Cardiac fibroblast (primary cell): ENCODE measurements at regions not wholly inside any gene's neighbourhood (a gene's known extent, or its start where the extent isn't known, plus 50 kb on each side); places are given as distances from the start of the nearest gene placed in this dataset.

ENCODE experiments used
- DNase-seq, 2 donors: peaks; one replicate each; pipeline versions ENCODE4 v3.0.0 to v3.0.0-alpha.2; 2010; ENCODE audit warnings: low read depth in 2 of 2
- H3K4me3 ChIP-seq, 2 donors: replicated peaks in 1 of 2; 1 replicate in 1 of 2; 2 replicates in 1 of 2; pipeline ENCODE4 v1.5.1; 2011; ENCODE audit warnings: low read depth in 2 of 2, low read length in 2 of 2, mild to moderate bottlenecking in 2 of 2, moderate library complexity in 1 of 2
- TF ChIP-seq, protein P1 (sequence below): IDR thresholded peaks from one replicate; pipeline ENCODE4 v1.5.1; 2011; ENCODE audit warnings: low read depth, mild to moderate bottlenecking, low read length, inconsistent platforms

DNA sequence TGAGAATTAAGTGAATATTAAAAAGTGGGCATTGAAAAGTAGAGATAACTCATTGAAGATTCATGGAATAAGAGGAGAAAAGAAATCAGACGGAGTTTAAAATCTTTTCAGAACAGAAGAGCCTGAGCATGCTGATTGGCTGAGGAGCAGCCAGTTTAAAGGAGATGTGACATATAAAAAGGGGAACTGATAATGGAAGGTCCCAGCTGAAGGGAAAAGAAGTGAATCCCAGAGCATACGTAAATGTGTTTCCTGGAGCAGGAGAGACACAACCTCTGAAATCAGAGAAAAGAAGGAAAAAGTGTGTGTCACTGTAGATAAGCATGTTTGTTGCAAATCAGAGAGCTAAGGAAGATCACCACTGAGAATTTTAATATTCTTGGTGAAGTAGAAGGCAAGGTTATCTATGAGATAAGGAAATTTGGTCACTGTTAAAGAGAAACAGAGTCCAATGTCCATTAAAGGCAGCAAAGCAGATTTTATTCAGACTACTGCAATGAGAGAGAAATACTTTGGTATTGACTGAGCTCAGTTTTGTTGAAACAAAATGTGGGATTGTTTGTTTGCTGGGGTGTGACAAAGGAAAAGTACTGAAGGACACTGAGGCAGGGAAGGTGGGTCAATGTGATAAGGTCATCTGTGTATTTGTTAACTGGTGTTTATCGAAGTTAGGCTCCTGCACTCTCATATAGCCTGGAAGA is 84.6 kb upstream of the WDR72 start:
- TF ChIP-seq, protein P1, sequence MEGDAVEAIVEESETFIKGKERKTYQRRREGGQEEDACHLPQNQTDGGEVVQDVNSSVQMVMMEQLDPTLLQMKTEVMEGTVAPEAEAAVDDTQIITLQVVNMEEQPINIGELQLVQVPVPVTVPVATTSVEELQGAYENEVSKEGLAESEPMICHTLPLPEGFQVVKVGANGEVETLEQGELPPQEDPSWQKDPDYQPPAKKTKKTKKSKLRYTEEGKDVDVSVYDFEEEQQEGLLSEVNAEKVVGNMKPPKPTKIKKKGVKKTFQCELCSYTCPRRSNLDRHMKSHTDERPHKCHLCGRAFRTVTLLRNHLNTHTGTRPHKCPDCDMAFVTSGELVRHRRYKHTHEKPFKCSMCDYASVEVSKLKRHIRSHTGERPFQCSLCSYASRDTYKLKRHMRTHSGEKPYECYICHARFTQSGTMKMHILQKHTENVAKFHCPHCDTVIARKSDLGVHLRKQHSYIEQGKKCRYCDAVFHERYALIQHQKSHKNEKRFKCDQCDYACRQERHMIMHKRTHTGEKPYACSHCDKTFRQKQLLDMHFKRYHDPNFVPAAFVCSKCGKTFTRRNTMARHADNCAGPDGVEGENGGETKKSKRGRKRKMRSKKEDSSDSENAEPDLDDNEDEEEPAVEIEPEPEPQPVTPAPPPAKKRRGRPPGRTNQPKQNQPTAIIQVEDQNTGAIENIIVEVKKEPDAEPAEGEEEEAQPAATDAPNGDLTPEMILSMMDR = no peak
- H3K4me3 ChIP-seq = no peak overlapping the region
- DNase-seq = no peak

DNA sequence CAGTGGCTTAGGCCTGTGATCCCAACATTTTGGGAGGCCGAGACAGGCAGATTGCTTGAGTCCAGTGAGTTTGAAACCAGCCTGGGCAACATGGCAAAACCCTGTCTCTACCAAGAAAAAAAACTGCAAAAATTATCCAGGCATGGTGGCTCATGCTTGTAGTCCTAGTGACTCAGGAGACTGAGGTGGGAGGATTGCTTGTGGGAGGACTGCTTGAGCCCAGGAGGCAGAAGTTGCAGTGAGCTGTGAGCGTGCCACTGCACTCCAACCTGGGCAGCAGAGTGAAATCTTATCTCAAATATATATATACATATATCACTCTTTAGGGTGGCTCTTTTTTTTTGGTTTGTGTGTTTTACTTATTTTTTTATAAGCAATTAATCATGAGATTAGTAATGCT is 83.7 kb upstream of the WDR72 start:
- TF ChIP-seq, protein P1 = no peak

DNA sequence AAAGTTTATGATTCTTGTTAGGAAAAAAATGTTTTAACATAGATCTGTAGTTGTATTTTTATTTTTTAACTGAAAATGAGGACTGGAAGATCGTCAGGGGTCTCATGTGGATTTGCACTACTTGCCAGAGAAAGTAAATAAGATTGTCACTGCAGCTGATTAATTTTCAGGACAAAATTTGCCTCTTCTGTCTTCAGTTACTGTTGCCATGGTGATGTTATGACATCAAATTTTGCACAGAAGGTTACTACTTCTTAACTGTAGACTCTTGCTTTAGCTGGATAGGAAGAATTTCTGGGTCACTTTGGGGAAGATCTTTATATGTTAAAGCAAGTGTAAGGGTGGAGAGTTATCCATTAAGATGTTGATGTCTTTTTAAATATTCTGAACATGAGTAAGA is 82.2 kb upstream of the WDR72 start:
- TF ChIP-seq, protein P1 = no peak
- no peak for DNase-seq
- H3K4me3 ChIP-seq = no peak overlapping the region

More for the DNA sequence above, 83.7 kb upstream of the WDR72 start:
- H3K4me3 ChIP-seq = no peak overlapping the region
- no peak for DNase-seq

DNA sequence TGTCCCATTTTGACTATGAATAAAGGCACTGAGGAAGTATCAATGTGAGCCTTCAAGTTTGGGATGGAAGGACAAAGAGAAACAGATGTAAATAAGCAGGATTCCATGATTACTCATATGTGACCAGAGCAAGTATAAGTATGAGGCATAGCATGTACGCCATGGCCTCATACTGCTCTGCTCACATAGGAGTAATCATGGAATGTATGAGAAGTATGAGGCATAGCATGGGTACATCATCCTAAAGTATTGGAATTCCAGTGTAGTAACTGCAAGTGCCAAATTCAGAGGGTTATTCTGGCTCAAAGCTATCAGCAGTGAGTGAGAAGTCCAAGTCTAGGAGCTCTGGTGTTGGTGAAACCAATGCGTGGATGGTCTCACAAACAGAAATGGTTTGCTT is 81.2 kb upstream of the WDR72 start:
- TF ChIP-seq, protein P1 = no peak
- DNase-seq = no peak
- no peak overlapping the region for H3K4me3 ChIP-seq

DNA sequence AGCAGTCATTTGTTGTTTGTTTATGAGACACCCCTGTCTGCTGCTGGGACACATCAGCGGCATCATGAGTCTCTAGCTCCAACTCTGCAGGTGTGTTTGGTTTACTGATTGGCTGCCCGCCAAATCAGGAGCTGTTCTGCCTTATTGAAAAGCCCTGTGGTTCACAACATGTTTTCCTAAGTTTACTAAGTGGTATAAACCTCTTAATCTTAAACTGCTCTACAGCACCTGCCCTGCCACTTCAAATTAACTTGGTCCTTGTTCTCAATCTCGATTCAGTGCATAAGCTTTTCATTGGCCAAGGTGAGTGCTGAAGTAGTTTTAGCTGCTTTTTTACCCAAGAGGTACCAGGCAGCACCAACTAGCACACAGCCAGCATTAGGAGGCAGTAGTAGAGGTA is 77.8 kb upstream of the WDR72 start:
- DNase-seq = no peak

DNA sequence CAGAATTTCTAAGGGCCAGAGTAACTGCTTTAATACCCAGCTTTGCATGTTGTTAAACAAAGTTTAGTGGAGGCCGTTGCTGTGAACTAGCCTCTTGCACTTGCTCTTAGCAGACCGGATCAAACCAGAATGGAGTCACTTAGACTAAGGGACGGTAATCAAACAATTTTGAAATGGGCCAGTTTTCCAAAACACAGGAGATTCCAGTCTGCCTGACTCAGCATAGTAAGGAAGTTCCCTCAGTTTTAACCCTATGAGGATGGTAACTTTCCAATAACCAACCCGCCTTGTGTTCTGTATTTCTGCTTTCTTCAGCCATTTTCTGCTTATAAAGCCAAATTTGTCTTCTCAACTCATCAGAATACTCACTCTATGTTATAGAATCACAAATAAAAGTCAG is 77.2 kb upstream of the WDR72 start:
- H3K4me3 ChIP-seq = no peak overlapping the region
- no peak for DNase-seq
- TF ChIP-seq, protein P1 = no peak

More for the DNA sequence above, 77.8 kb upstream of the WDR72 start:
- TF ChIP-seq, protein P1 = no peak
- H3K4me3 ChIP-seq = no peak overlapping the region

DNA sequence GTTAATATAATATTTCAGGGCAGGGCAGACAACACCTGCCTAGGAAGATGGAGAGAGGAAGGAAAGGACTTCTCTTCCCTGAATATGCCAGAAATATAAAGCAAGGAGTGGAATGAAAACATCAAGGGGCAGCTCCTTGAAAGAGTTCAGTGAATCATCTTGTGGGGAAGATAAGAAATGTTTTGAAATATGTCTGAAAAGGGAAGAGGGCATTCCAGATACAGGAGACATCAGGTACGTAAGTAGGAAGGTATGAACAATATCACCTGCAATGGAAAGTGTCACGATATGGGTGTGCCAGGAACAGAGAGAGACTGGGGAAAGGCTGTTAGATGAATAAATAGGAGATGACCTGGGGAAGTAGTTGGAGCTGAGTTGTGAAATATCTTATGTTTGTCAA is 75.8 kb upstream of the WDR72 start:
- TF ChIP-seq, protein P1 = no peak
- H3K4me3 ChIP-seq = no peak overlapping the region
- DNase-seq = no peak
